Stomach (tissue), 4 donors: ENCODE measurements at regions not wholly inside any gene's neighbourhood (a gene's known extent, or its start where the extent isn't known, plus 50 kb on each side); places are given as distances from the start of the nearest gene placed in this dataset.

Experiments used
- POLR2A ChIP-seq, 4 donors: fragments of 450-650 bp; IDR thresholded peaks; one replicate each; pipeline ENCODE4 v1.6.1; 2016; ENCODE audit warnings: antibody characterized with exemption in 4 of 4, control low read depth in 2 of 4, mild to moderate bottlenecking in 1 of 4, moderate library complexity in 1 of 4
- POLR2AphosphoS5 ChIP-seq, 3 donors: sonication (generic); formaldehyde crosslinking; IDR thresholded peaks; one replicate each; pipeline ENCODE4 v1.6.1; 2016; ENCODE audit warnings: antibody characterized with exemption in 3 of 3
- TF ChIP-seq, protein P1 (sequence below), 7 experiments: fragments of 450-650 bp in 4 of 7; fragments of 200-600 bp in 3 of 7; sonication (generic) in 3 of 7; IDR thresholded peaks; one replicate each; pipeline ENCODE4 v1.5.1; 2016 to 2019; ENCODE audit warnings: antibody characterized with exemption in 7 of 7, control low read depth in 2 of 7, mild to moderate bottlenecking in 1 of 7

DNA sequence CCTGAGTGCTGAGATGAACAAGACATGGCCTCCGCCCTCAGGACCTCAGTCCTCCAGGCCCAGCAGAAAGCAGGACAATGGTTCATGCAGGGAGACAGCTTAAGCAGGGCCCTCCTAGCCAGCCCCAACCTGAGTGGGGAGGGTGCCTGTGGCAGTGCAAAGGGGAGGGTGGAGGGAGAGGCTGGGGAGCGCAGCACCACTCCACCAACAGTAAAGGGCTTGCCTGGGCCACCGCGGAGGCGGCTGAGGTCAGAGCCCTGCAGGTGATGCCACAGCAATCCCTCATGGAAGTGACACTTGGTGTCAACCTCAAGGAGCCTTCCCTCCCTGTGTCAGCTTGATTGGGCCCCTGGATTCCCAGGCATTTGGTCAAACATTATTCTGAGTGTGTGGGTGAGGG lies 89.0 kb upstream of the TCERG1L start:
- TF ChIP-seq, protein P1, sequence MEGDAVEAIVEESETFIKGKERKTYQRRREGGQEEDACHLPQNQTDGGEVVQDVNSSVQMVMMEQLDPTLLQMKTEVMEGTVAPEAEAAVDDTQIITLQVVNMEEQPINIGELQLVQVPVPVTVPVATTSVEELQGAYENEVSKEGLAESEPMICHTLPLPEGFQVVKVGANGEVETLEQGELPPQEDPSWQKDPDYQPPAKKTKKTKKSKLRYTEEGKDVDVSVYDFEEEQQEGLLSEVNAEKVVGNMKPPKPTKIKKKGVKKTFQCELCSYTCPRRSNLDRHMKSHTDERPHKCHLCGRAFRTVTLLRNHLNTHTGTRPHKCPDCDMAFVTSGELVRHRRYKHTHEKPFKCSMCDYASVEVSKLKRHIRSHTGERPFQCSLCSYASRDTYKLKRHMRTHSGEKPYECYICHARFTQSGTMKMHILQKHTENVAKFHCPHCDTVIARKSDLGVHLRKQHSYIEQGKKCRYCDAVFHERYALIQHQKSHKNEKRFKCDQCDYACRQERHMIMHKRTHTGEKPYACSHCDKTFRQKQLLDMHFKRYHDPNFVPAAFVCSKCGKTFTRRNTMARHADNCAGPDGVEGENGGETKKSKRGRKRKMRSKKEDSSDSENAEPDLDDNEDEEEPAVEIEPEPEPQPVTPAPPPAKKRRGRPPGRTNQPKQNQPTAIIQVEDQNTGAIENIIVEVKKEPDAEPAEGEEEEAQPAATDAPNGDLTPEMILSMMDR (IDR thresholded peaks at IDR 0.05): no peak
- TF ChIP-seq POLR2A (IDR thresholded peaks at IDR 0.05) (no peak), POLR2AphosphoS5 (IDR thresholded peaks at IDR 0.05) (no peak)
